WTC11 (cell line): ENCODE measurements at regions not wholly inside any gene's neighbourhood (a gene's known extent, or its start where the extent isn't known, plus 50 kb on each side); places are given as distances from the start of the nearest gene placed in this dataset.

Experiments
- ATAC-seq: fragments of 200-7000 bp; cut with Tn5 transposase; 2 replicates; pipeline ENCODE4 v1.10.0; 2021; ENCODE audit warnings: mild to moderate bottlenecking, moderate library complexity
- CTCF ChIA-PET: fragments of 300-600 bp; sonication (Branson Sonifier 250); formaldehyde crosslinking; loops from one replicate; lab custom pipeline; 2021; ENCODE audit warnings: antibody characterized with exemption; lab: Charles Lee
- POLR2A ChIA-PET: fragments of 350-600 bp; sonication (Branson Sonifier 250); formaldehyde crosslinking; loops from one replicate; lab custom pipeline; 2021; ENCODE audit warnings: antibody characterized with exemption; lab: Charles Lee
- DNase-seq: peaks from one replicate; pipeline ENCODE4 v3.0.0; 2021; ENCODE audit warnings: low spot score
- H3K27ac Mint-ChIP-seq: 2 replicates; pipeline ENCODE4 v1.8.0; 2021; ENCODE audit warnings: mixed read lengths
- H3K27me3 Mint-ChIP-seq: 2 replicates; pipeline ENCODE4 v1.8.0; 2021; ENCODE audit warnings: low read depth, mild to moderate bottlenecking, moderate library complexity, mixed read lengths
- H3K36me3 Mint-ChIP-seq: 2 replicates; pipeline ENCODE4 v1.8.0; 2021; ENCODE audit warnings: mixed read lengths
- H3K4me1 Mint-ChIP-seq: 2 replicates; pipeline ENCODE4 v1.8.0; 2022; ENCODE audit warnings: mixed read lengths
- H3K4me3 Mint-ChIP-seq: 2 replicates; pipeline ENCODE4 v1.8.0; 2021; ENCODE audit warnings: mild to moderate bottlenecking, moderate library complexity, mixed read lengths
- H3K9me3 Mint-ChIP-seq: 2 replicates; pipeline ENCODE4 v1.8.0; 2021; ENCODE audit warnings: mixed read lengths
- AR ChIP-seq: fragments of 250-450 bp; sonication (Bioruptor Pico); IDR thresholded peaks from 2 replicates; pipeline ENCODE4 v1.9.0; 2021; ENCODE audit warnings: mild to moderate bottlenecking
- CREM ChIP-seq: sonication (generic); formaldehyde crosslinking; IDR thresholded peaks from 2 replicates; pipeline ENCODE4 v1.8.1; 2022; ENCODE audit warnings: mild to moderate bottlenecking, missing genetic modification reagents, moderate library complexity
- CTCF ChIP-seq: fragments of 200-600 bp; IDR thresholded peaks from 2 replicates; pipeline ENCODE4 v1.8.0; 2022; ENCODE audit warnings: antibody characterized with exemption
- ESRRA ChIP-seq: sonication (generic); formaldehyde crosslinking; IDR thresholded peaks from 2 replicates; pipeline ENCODE4 v1.8.1; 2022; ENCODE audit warnings: mild to moderate bottlenecking, missing genetic modification reagents, borderline replicate concordance
- FOXJ3 ChIP-seq: sonication (generic); formaldehyde crosslinking; IDR thresholded peaks from 2 replicates; pipeline ENCODE4 v1.9.0; 2021; ENCODE audit warnings: missing genetic modification reagents, mild to moderate bottlenecking, borderline replicate concordance
- FOXP1 ChIP-seq: sonication (generic); formaldehyde crosslinking; IDR thresholded peaks from 2 replicates; pipeline ENCODE4 v1.8.0; 2022; ENCODE audit warnings: missing genetic modification reagents, mild to moderate bottlenecking, moderate library complexity, borderline replicate concordance
- GTF2I ChIP-seq: fragments of 250-450 bp; sonication (Bioruptor Pico); conservative IDR thresholded peaks from 2 replicates; pipeline ENCODE4 v1.4.0; 2021; ENCODE audit warnings: mild to moderate bottlenecking
- HMGA2 ChIP-seq: fragments of 250-450 bp; sonication (Bioruptor Pico); IDR thresholded peaks from 2 replicates; pipeline ENCODE4 v1.4.0; 2021; ENCODE audit warnings: mild to moderate bottlenecking, moderate library complexity
- JUN ChIP-seq: sonication (generic); formaldehyde crosslinking; IDR thresholded peaks from 2 replicates; pipeline ENCODE4 v1.8.0; 2023; ENCODE audit warnings: mild to moderate bottlenecking, missing genetic modification reagents
- MAX ChIP-seq: sonication (generic); formaldehyde crosslinking; IDR thresholded peaks from 2 replicates; pipeline ENCODE4 v1.8.0; 2022; ENCODE audit warnings: mild to moderate bottlenecking, missing genetic modification reagents
- MXD4 ChIP-seq: fragments of 250-450 bp; sonication (Bioruptor Pico); IDR thresholded peaks from 2 replicates; pipeline ENCODE4 v1.8.0; 2021; ENCODE audit warnings: mild to moderate bottlenecking, moderate library complexity, borderline replicate concordance
- MYBL2 ChIP-seq: sonication (generic); formaldehyde crosslinking; IDR thresholded peaks from 2 replicates; pipeline ENCODE4 v1.8.1; 2023; ENCODE audit warnings: mild to moderate bottlenecking, moderate library complexity, missing genetic modification reagents
- OVOL2 ChIP-seq: fragments of 250-450 bp; sonication (Bioruptor Pico); IDR thresholded peaks from 2 replicates; pipeline ENCODE4 v1.9.0; 2021; ENCODE audit warnings: mild to moderate bottlenecking, borderline replicate concordance
- SOX15 ChIP-seq: fragments of 250-450 bp; sonication (Bioruptor Pico); IDR thresholded peaks from 2 replicates; pipeline ENCODE4 v1.9.0; 2021; ENCODE audit warnings: mild to moderate bottlenecking
- SP1 ChIP-seq: sonication (generic); formaldehyde crosslinking; conservative IDR thresholded peaks from 2 replicates; pipeline ENCODE4 v1.8.1; 2022; ENCODE audit warnings: missing genetic modification reagents
- STAT6 ChIP-seq: sonication (generic); formaldehyde crosslinking; conservative IDR thresholded peaks from 2 replicates; pipeline ENCODE4 v1.8.1; 2023; ENCODE audit warnings: mild to moderate bottlenecking, low read depth, missing genetic modification reagents, moderate library complexity
- TP53 ChIP-seq: sonication (generic); formaldehyde crosslinking; IDR thresholded peaks from 2 replicates; pipeline ENCODE4 v1.8.1; 2023; ENCODE audit warnings: mild to moderate bottlenecking, missing genetic modification reagents
- USF2 ChIP-seq: sonication (generic); formaldehyde crosslinking; IDR thresholded peaks from 2 replicates; pipeline ENCODE4 v1.8.1; 2023; ENCODE audit warnings: mild to moderate bottlenecking, missing genetic modification reagents, moderate library complexity
- ZMAT4 ChIP-seq: fragments of 250-450 bp; sonication (Bioruptor Pico); IDR thresholded peaks from 2 replicates; pipeline ENCODE4 v1.9.0; 2021; ENCODE audit warnings: mild to moderate bottlenecking
- ZNF121 ChIP-seq: sonication (generic); formaldehyde crosslinking; IDR thresholded peaks from 2 replicates; pipeline ENCODE4 v1.8.0; 2023; ENCODE audit warnings: missing genetic modification reagents
- ZNF138 ChIP-seq: sonication (generic); formaldehyde crosslinking; conservative IDR thresholded peaks from 2 replicates; pipeline ENCODE4 v1.8.1; 2022; ENCODE audit warnings: mild to moderate bottlenecking, moderate library complexity, missing genetic modification reagents
- ZNF219 ChIP-seq: sonication (generic); formaldehyde crosslinking; IDR thresholded peaks from 2 replicates; pipeline ENCODE4 v1.8.0; 2023; ENCODE audit warnings: missing genetic modification reagents, mild to moderate bottlenecking, borderline replicate concordance
- ZNF232 ChIP-seq: sonication (generic); formaldehyde crosslinking; IDR thresholded peaks from 2 replicates; pipeline ENCODE4 v1.8.0; 2022; ENCODE audit warnings: mild to moderate bottlenecking, missing genetic modification reagents
- ZNF263 ChIP-seq: sonication (generic); formaldehyde crosslinking; IDR thresholded peaks from 2 replicates; pipeline ENCODE4 v1.8.1; 2022; ENCODE audit warnings: low read depth, mild to moderate bottlenecking, moderate library complexity, missing genetic modification reagents
- ZNF396 ChIP-seq: fragments of 250-450 bp; sonication (Bioruptor Pico); IDR thresholded peaks from 2 replicates; pipeline ENCODE4 v1.8.0; 2021; ENCODE audit warnings: mild to moderate bottlenecking, moderate library complexity, borderline replicate concordance
- ZNF423 ChIP-seq: fragments of 250-450 bp; sonication (Bioruptor Pico); IDR thresholded peaks from 2 replicates; pipeline ENCODE4 v2.1.2; 2022; ENCODE audit warnings: mild to moderate bottlenecking, moderate library complexity

GRCh38 chr16:86436466-86437185 lies 73.7 kb upstream of the FOXF1 start:
- no peak for TF ChIP-seq USF2 (CRISPR knock-in tag)
- no peak for TF ChIP-seq JUN (CRISPR knock-in tag)
- TF ChIP-seq ZNF138 (CRISPR knock-in tag), result no peak
- TF ChIP-seq TP53 (CRISPR knock-in tag), result no peak
- no peak for TF ChIP-seq ZNF423 (CRISPR knock-in tag)
- no peak for TF ChIP-seq FOXJ3 (CRISPR knock-in tag)
- TF ChIP-seq HMGA2 (CRISPR knock-in tag), result no peak
- TF ChIP-seq ZMAT4 (CRISPR knock-in tag), result no peak
- no peak for TF ChIP-seq ZNF396 (CRISPR knock-in tag)
- TF ChIP-seq MYBL2 (CRISPR knock-in tag), result no peak
- no peak for TF ChIP-seq CREM
- TF ChIP-seq ZNF232 (CRISPR knock-in tag), result no peak
- no peak for TF ChIP-seq ZNF121 (CRISPR knock-in tag)
- no peak for TF ChIP-seq CTCF
- no peak for TF ChIP-seq SP1 (CRISPR knock-in tag)
- TF ChIP-seq MAX, result no peak
- no peak for TF ChIP-seq ESRRA
- POLR2A ChIA-PET, result no interaction called here
- DNase-seq, result no peak
- Mint-ChIP-seq H3K27me3 (peaks cover 5% of the 10 kb centered on the region), H3K4me3 (no peak overlapping the region), H3K4me1 (no peaks in the 10 kb centered on the region), H3K36me3 (no peaks in the 10 kb centered on the region), H3K27ac (no peak overlapping the region), H3K9me3 (no peaks in the 10 kb centered on the region)
- no peak for ATAC-seq
- CTCF ChIA-PET, result interaction anchor here (0.6 kb wide), 1 partner anchor 1699 kb away, joined by 4 read pairs; no protein-coding TSS in a partner anchor

GRCh38 chr16:86437348-86437747 lies 73.0 kb upstream of the FOXF1 start:
- Mint-ChIP-seq H3K27ac (no peak overlapping the region), H3K9me3 (no peaks in the 10 kb centered on the region), H3K4me3 (no peak overlapping the region), H3K36me3 (no peaks in the 10 kb centered on the region), H3K27me3 (peaks cover 5% of the 10 kb centered on the region), H3K4me1 (no peaks in the 10 kb centered on the region)
- ChIA-PET POLR2A (no interaction called here), CTCF (no interaction called here)
- ATAC-seq (no peak), DNase-seq (no peak)
- TF ChIP-seq SOX15 (CRISPR knock-in tag) (no peak), ESRRA (no peak), ZNF396 (CRISPR knock-in tag) (no peak), ZNF219 (CRISPR knock-in tag) (no peak), GTF2I (CRISPR knock-in tag) (no peak), MXD4 (CRISPR knock-in tag) (no peak), STAT6 (CRISPR knock-in tag) (no peak), OVOL2 (no peak), FOXP1 (CRISPR knock-in tag) (no peak), AR (CRISPR knock-in tag) (no peak), ZNF263 (CRISPR knock-in tag) (no peak)
